ENCODE measurements at regions not wholly inside any gene's neighbourhood (a gene's known extent, or its start where the extent isn't known, plus 50 kb on each side); places are given as distances from the start of the nearest gene placed in this dataset.
"Not testable (repeated sequence)": the region's sequence is repeated elsewhere in the genome, so short reads cannot be mapped to it uniquely, and the experiment has no call there.

DNA sequence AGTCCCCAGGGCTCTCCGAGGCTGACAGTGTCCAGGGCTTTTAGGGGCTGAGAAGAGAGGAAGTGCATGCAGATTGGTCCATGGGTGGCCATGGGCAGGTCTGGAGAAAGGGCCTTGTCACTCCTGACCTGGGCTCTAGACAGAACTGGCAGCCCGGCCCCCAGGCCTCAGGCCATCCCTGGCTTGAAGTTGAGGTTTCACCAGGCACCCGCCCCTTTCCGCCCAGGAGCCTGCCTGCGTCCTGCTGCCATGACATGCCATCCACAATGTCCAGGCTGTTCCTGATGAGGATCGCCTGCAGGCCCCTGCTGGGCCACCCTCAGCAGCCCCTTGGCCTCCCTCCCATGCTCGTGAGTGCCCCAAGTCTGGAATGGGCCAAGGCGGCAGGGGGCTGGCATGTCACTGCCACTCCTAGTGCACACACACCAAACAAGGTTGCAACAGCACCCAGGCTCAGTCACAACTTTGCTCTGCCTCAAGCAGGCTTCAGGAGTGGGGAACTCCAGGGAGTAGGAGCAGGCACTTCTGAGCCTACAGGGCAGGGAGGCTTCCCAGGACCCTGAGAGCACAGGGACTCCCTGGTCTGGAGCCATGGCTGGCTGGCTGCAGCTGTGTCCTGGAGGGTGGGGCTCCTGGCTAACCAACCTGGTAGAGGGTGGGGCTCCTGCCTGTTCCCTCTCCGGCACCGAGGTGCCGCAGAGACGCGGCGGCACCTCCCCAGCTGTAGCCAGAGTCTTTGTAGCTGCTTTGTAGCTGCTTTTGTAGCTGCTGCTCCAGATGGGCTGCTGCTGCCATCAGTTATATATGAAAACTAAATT lies 1457.1 kb upstream of the GBE1 start:
- TF ChIP-seq, protein P1, sequence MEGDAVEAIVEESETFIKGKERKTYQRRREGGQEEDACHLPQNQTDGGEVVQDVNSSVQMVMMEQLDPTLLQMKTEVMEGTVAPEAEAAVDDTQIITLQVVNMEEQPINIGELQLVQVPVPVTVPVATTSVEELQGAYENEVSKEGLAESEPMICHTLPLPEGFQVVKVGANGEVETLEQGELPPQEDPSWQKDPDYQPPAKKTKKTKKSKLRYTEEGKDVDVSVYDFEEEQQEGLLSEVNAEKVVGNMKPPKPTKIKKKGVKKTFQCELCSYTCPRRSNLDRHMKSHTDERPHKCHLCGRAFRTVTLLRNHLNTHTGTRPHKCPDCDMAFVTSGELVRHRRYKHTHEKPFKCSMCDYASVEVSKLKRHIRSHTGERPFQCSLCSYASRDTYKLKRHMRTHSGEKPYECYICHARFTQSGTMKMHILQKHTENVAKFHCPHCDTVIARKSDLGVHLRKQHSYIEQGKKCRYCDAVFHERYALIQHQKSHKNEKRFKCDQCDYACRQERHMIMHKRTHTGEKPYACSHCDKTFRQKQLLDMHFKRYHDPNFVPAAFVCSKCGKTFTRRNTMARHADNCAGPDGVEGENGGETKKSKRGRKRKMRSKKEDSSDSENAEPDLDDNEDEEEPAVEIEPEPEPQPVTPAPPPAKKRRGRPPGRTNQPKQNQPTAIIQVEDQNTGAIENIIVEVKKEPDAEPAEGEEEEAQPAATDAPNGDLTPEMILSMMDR (IDR thresholded peaks at IDR 0.05; ENCODE audit: borderline replicate concordance, extremely low read depth, insufficient read depth) = no peak
- Histone ChIP-seq H3K9me3 (ENCODE audit: control insufficient read depth in 2 of 3, insufficient read depth in 1 of 3, low read length in 3 of 3) (no peaks in the 10 kb centered on the region), H3K27me3 (ENCODE audit: control insufficient read depth, insufficient read depth, low read length) (no peaks in the 10 kb centered on the region), H3K27ac (ENCODE audit: low read depth in 2 of 2, low read length in 2 of 2) (no peak overlapping the region), H3K36me3 (ENCODE audit: control insufficient read depth in 2 of 3, insufficient read depth in 3 of 3, low read length in 3 of 3) (no peaks in the 10 kb centered on the region), H3K9ac (ENCODE audit: low read length in 3 of 3) (no peak overlapping the region), H3K4me3 (ENCODE audit: low read length in 3 of 3) (no peak overlapping the region), H3K4me1 (ENCODE audit: control insufficient read depth in 2 of 3, insufficient read depth in 2 of 3, low read depth in 1 of 3, low read length in 3 of 3) (no peaks in the 10 kb centered on the region)
- no peak for FAIRE-seq
- DNase-seq = peak in 2 of 5 donors; percentile 20 to 69
- intact Hi-C loops (cut with DNase I) = no loop called here

DNA sequence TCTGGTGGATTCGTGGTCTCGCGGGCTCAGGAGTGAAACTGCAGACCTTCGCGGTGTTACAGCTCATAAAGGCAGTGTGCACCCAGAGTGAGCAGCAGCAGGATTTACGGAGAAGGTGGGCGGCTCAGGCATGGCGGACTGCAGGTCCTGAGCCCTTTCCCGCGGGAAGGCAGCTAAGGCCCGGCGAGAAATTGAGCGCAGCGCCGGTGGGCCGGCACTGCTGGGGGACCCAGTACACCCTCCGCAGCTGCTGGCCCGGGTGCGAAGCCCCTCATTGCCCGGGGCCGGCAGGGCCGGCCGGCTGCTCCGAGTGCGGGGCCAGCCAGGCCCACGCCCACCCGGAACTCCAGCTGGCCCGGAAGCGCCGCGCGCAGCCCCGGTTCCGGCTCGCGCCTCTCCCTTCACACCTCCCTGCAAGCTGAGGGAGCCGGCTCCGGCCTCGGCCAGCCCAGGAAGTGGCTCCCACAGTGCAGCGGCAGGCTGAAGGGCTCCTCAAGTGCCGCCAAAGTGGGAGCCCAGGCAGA lies 1456.2 kb upstream of the GBE1 start:
- H3K9me3 ChIP-seq (ENCODE audit: control insufficient read depth in 2 of 3, insufficient read depth in 1 of 3, low read length in 3 of 3); H3K4me1 ChIP-seq (ENCODE audit: control insufficient read depth in 2 of 3, insufficient read depth in 2 of 3, low read depth in 1 of 3, low read length in 3 of 3); H3K27me3 ChIP-seq (ENCODE audit: control insufficient read depth, insufficient read depth, low read length); FAIRE-seq; intact Hi-C loops (cut with DNase I); H3K9ac ChIP-seq (ENCODE audit: low read length in 3 of 3); H3K4me3 ChIP-seq (ENCODE audit: low read length in 3 of 3); H3K36me3 ChIP-seq (ENCODE audit: control insufficient read depth in 2 of 3, insufficient read depth in 3 of 3, low read length in 3 of 3); H3K27ac ChIP-seq (ENCODE audit: low read depth in 2 of 2, low read length in 2 of 2): not testable (repeated sequence)
- DNase-seq = peak in 1 of 5 donors; percentile 60

DNA sequence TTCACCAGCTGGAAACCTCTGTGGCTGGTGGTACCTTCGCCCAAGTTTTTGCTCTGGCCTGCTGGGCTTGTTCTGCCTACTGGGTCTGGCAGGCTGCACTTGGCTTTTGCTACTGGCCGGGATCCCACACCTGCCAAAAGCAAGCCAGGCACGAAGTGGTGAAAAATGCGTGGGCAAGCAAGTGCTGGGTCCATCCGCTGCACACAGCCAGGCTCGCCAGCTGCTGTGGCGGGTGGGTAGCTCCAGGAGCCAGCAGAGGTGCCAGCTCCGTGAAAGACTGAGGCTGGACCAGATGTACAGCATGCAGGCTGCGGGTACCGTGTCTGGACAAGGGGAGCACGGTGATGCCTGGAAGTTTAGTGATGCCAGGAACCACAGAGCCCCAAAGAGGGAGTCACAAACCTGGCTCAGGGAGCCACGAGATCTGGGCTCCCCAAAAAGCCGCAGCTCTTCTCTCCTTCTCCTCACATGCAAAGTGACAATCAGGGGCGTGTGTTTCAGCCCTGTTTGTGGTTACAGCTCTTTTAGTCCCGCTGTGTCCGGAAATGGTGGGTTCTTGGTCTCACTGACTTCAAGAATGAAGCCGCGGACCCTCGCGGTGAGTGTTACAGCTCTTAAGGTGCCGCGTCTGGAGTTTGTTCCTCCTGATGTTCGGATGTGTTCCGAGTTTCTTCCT lies 1455.6 kb upstream of the GBE1 start:
- DNase-seq = peak in 2 of 5 donors; percentile 14 to 69
- Histone ChIP-seq H3K9me3 (ENCODE audit: control insufficient read depth in 2 of 3, insufficient read depth in 1 of 3, low read length in 3 of 3) (no peaks in the 10 kb centered on the region), H3K36me3 (ENCODE audit: control insufficient read depth in 2 of 3, insufficient read depth in 3 of 3, low read length in 3 of 3) (no peaks in the 10 kb centered on the region), H3K27me3 (ENCODE audit: control insufficient read depth, insufficient read depth, low read length) (no peaks in the 10 kb centered on the region), H3K4me3 (ENCODE audit: low read length in 3 of 3) (no peak overlapping the region), H3K4me1 (ENCODE audit: control insufficient read depth in 2 of 3, insufficient read depth in 2 of 3, low read depth in 1 of 3, low read length in 3 of 3) (no peaks in the 10 kb centered on the region), H3K27ac (ENCODE audit: low read depth in 2 of 2, low read length in 2 of 2) (no peak overlapping the region), H3K9ac (ENCODE audit: low read length in 3 of 3) (no peak overlapping the region)
- intact Hi-C loops (cut with DNase I) = no loop called here
- TF ChIP-seq, protein P1 (IDR thresholded peaks at IDR 0.05; ENCODE audit: borderline replicate concordance, extremely low read depth, insufficient read depth) = no peak
- no peak for FAIRE-seq

DNA sequence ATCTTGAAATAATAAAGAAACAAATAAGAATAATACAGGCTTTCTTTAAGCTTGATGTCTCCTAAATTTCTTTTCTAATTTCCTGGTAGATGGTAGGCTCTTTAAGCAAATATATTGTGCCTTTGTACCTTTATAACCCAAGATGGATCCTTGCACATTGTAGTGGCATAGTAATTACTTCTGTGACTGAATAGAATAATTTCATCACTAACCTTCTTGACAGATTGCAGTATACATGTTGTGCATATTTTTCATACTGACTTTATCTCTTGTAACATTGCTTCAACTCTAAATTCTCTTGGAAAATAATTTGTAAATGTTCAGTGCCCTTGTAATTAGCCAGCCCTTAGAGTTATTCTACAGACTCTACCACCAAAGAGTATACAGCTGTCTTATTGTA lies 1433.8 kb upstream of the GBE1 start:
- FAIRE-seq (no peak), DNase-seq (no peak)
- Histone ChIP-seq H3K27ac (ENCODE audit: low read depth in 2 of 2, low read length in 2 of 2) (no peak overlapping the region), H3K4me3 (ENCODE audit: low read length in 3 of 3) (no peak overlapping the region), H3K9me3 (ENCODE audit: control insufficient read depth in 2 of 3, insufficient read depth in 1 of 3, low read length in 3 of 3) (no peaks in the 10 kb centered on the region), H3K9ac (ENCODE audit: low read length in 3 of 3) (no peak overlapping the region), H3K27me3 (ENCODE audit: control insufficient read depth, insufficient read depth, low read length) (no peaks in the 10 kb centered on the region), H3K36me3 (ENCODE audit: control insufficient read depth in 2 of 3, insufficient read depth in 3 of 3, low read length in 3 of 3) (no peaks in the 10 kb centered on the region), H3K4me1 (ENCODE audit: control insufficient read depth in 2 of 3, insufficient read depth in 2 of 3, low read depth in 1 of 3, low read length in 3 of 3) (no peaks in the 10 kb centered on the region)
- TF ChIP-seq, protein P1 (IDR thresholded peaks at IDR 0.05; ENCODE audit: borderline replicate concordance, extremely low read depth, insufficient read depth) = no peak
- intact Hi-C loops (cut with DNase I) = no loop called here
